ENCODE measurements at regions not wholly inside any gene's neighbourhood (a gene's known extent, or its start where the extent isn't known, plus 50 kb on each side); places are given as distances from the start of the nearest gene placed in this dataset.

DNA sequence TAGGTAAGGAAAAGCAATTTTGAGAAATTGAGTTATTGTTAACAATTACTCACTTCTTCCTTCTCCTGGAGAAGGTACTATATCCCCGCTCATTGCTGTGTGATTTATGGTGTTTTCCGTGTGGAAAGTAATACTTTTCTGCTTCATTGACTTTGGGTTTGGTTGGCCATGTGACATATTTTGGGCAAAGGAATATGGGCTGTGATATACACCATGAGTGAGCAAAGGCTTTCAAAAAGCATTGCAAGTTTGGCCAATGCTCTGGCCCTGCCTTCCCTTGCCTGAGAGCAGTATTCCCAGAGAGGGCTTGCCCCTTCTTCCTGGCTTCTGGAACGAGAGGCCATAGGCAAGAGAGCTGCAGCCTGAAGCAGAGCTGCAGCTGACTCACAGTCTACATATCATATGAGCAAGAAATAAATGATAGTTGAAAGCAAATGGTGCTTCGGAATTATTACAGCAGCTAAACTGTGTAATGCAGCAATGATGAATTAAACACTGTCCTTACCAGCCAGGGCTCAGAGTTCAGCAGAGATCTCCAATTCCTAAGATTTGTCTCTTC is 216.8 kb upstream of the CD96 start:
- TF ChIP-seq EZH2 (IDR thresholded peaks at IDR 0.05; ENCODE audit: low read length, missing control alignments) = no peak
- TF ChIP-seq, protein P1, sequence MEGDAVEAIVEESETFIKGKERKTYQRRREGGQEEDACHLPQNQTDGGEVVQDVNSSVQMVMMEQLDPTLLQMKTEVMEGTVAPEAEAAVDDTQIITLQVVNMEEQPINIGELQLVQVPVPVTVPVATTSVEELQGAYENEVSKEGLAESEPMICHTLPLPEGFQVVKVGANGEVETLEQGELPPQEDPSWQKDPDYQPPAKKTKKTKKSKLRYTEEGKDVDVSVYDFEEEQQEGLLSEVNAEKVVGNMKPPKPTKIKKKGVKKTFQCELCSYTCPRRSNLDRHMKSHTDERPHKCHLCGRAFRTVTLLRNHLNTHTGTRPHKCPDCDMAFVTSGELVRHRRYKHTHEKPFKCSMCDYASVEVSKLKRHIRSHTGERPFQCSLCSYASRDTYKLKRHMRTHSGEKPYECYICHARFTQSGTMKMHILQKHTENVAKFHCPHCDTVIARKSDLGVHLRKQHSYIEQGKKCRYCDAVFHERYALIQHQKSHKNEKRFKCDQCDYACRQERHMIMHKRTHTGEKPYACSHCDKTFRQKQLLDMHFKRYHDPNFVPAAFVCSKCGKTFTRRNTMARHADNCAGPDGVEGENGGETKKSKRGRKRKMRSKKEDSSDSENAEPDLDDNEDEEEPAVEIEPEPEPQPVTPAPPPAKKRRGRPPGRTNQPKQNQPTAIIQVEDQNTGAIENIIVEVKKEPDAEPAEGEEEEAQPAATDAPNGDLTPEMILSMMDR (conservative IDR thresholded peaks at IDR 0.05 in 1 of 2, IDR thresholded peaks at IDR 0.05 in 1 of 2; ENCODE audit: low read depth in 1 of 2, low read length in 2 of 2) = no peak

Data from fibroblast of lung (primary cell).